Activated T-cell treated with anti-CD3 and anti-CD28 coated beads for 48 hours (primary cell): ENCODE measurements at regions not wholly inside any gene's neighbourhood (a gene's known extent, or its start where the extent isn't known, plus 50 kb on each side); places are given as distances from the start of the nearest gene placed in this dataset.

Experiments
- DNase-seq: peaks from one replicate; pipeline ENCODE4 v3.0.0-alpha.2; 2020; ENCODE audit warnings: low read depth

DNA sequence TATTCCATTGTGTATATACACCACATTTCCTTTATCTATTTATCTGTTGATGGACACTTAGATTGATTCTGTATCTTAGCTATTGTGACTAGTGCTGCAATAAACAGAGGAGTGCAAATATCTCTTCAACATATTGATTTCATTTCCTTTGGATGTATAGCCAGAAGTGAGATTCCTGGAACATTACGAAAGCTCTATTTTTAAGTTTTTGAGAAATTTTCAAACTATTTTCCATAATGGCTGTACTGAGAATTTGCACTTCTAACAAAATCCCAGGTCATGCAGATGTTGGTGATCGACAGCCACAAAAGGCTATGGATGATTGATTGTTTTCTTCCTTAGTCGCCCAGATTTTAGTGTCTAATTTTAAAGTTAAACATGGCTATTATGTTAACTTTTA, 132.7 kb upstream of the MTAP start:
- DNase-seq, result no peak

DNA sequence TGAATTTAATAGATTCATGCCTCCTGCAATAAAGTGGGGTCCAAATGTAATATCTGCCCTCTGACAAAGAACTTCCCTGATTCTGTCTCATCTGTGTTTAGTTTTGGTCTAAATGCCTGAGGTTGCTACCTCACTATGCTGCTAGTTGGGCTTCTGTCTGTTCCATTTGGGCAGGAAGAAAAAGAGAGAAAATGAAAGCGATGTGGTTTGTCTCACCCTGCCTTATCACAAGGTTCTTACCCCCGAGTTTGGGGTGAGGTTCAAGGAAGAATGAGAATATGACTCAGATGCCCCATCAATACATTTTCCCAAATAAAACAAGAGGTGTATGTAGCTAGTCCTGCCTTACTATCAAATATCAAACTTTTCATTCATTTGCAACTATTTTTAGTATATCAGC, 132.1 kb upstream of the MTAP start:
- DNase-seq, result no peak

DNA sequence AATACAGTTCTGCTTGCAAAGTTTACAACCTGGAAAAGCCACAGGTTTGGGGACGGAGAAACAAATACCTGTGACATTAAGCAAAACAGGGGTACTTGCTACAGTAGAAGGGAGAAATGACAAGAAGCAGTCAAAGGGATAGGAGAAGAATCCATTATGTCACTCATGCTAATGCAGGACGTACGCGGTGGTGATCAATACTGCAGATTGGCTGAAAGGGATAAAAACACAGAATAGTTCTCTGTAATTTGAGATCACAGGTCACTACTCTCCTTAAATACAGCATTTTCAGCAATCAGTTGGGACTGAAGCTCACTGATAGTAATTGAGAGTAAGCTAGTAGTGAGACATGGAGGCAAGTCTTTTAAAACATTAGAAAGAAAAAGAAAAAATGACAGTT, 130.3 kb upstream of the MTAP start:
- DNase-seq, result no peak

DNA sequence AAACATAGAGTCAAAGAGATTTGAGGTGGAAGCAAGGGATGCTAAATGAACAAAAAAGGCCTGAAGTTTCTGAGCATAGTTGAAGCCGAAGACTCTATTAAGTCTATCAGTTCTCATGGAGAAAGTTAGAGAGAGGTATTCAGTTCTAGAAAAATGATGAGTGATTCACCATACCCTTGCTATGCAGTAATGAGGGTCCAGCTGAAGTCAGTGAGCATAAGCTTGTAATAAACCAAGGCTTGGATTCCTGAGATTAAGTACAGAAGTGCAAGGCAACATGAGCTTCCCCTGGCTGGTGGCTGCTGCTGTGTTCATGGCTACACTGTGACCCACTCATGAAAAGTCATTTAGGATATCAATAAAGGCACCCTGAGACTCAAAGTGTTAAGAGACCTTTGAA, 129.7 kb upstream of the MTAP start:
- no peak for DNase-seq

DNA sequence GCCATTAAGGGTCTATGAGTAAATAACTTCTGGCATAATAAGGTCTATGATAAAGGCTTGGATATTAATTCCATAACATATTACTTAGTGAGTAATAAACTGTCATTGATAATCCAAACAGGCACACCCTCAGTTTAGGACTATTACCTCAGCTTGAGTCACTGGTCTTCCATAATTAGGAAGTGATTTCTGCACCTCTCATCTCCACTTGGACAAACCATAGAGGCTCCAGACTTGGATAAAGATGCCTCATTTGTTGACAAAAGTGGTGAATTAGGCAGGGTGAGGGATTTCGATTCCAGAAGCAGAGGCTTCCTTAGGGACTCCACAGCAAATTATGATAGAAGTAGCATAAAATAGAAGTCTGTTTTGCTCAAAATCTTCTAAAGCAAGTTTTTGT, 127.5 kb upstream of the MTAP start:
- DNase-seq, result no peak

DNA sequence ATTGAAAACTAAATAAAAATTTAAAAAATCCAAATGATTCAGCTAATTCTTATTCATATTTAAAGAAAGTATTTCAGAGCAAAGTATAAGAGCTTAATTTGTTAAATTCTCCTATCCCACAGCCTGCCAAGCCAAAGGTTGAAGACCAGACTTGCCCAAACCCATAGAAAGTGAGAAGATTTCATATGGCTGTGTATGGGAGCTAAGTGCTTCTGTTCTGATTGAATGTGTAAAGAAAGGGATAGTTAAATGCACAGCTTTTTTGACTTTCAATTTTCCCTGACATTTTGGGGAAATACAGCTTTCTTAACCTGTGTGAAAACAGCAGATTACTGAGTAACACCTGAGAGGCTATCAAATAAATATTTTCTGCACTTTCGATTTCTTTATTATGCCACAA, 125.0 kb upstream of the MTAP start:
- no peak for DNase-seq

DNA sequence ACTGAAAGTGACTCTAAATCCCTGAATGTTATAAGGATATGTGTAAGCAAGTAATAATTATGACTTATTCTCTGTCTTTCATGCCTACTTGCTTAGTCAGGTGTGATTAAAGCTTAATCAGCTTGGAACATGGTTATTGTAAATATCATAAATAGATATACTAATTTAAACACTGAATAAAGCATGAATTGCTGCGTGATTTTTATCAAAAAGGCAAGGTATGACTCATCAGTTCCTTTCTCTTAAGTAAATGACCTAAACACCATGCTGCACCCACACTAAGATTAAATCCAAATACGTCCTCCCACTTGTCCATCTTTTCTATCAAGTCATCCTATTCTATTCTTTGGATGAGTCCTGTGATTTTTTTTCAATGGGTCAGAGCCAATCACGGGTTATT, 124.6 kb upstream of the MTAP start:
- no peak for DNase-seq

GRCh38 chr9:21679432-21679831, 123.0 kb upstream of the MTAP start:
- no peak for DNase-seq

GRCh38 chr9:21680590-21680989, 121.8 kb upstream of the MTAP start:
- no peak for DNase-seq

GRCh38 chr9:21681641-21682040, 120.8 kb upstream of the MTAP start:
- no peak for DNase-seq

DNA sequence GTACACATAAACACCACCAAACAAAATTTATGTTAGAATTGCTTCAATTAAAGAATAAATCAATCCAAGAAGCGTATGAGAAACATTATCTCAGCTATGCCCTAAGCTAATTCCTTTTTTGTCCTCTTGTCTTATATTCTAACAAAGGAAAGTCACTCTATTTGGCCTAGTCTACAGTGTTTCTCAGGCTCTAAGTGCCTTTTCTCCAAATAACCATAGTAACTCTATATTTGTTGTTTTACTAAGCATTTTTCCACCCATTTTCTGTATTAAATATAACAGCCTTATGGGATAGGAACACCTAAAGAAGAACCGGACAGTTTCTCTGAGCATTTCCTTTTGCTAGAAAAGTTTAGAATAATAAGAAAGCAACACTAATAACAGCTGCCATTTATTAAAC, 120.1 kb upstream of the MTAP start:
- no peak for DNase-seq

DNA sequence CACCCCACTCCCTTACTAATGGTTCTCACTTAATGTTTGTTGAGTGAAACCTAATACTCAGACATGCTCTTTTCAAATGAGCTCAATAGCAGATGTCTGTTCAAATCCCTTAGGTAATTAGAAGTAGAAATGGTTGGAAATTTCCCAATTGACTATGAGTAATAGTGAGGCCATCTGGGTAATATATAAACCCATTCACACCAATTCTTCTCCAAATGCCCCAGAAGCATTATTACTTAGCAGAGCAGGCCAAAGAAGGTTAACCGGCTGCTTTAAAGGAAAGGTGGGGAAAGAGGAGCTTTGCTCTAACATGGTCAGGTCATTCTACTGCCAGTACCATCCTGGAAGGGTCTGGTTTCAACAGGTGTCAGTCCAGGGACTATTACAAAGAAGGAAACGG, 119.5 kb upstream of the MTAP start:
- no peak for DNase-seq

DNA sequence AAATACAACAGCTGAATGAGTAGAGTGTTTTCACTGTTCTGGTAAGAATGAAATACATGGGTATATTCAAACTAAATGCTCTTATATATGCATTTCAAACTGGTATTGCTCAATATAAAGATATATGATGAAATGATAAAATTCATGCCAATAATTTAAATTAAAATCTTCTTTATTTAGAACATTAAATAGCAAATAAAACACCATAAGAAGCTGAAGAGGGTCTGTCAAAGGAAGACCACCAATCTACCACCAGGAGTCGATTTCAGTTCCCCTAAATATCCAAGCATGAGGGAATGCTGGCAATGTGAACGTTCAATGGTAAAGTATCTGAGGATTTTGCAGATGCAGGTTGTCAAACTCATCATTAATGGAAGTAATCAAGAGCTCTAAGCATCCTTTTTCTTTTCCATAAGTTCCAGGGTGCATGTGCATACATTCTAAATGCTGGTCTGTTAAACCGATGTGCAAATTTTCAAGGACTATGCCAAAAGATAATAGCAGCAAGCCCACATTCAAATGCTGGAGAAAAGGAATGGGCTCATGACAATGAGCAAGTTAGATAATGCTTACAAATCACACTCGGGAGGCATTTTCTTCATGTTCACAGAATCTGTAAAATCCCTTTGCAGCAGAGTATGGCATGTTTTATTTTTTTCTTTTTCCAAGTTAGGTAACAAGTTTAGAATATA, 118.8 kb upstream of the MTAP start:
- no peak for DNase-seq

GRCh38 chr9:21684231-21684630, 118.2 kb upstream of the MTAP start:
- no peak for DNase-seq

GRCh38 chr9:21684831-21685362, 117.5 kb upstream of the MTAP start:
- DNase-seq, result peak; percentile 38

GRCh38 chr9:21685502-21685901, 116.9 kb upstream of the MTAP start:
- no peak for DNase-seq

GRCh38 chr9:21686738-21687137, 115.7 kb upstream of the MTAP start:
- no peak for DNase-seq

DNA sequence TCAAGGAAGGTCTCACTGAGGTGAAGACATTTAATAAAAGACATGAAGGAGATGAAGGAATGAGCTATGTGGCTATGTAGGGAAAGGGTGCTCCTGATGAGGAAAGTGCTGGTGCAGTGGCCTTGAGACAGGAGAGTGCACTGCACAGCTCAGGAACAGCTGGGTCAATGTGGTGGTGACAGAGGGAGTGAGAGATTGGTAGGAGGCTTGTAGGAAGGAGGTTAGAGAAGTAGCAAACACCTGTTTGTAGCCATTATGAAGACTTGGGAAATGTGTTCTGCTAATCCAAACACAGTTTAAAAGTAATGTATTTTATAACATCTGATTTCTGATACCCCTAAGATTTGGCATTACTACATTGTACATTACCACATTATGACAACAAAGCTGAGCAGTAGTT, 115.1 kb upstream of the MTAP start:
- DNase-seq, result no peak

DNA sequence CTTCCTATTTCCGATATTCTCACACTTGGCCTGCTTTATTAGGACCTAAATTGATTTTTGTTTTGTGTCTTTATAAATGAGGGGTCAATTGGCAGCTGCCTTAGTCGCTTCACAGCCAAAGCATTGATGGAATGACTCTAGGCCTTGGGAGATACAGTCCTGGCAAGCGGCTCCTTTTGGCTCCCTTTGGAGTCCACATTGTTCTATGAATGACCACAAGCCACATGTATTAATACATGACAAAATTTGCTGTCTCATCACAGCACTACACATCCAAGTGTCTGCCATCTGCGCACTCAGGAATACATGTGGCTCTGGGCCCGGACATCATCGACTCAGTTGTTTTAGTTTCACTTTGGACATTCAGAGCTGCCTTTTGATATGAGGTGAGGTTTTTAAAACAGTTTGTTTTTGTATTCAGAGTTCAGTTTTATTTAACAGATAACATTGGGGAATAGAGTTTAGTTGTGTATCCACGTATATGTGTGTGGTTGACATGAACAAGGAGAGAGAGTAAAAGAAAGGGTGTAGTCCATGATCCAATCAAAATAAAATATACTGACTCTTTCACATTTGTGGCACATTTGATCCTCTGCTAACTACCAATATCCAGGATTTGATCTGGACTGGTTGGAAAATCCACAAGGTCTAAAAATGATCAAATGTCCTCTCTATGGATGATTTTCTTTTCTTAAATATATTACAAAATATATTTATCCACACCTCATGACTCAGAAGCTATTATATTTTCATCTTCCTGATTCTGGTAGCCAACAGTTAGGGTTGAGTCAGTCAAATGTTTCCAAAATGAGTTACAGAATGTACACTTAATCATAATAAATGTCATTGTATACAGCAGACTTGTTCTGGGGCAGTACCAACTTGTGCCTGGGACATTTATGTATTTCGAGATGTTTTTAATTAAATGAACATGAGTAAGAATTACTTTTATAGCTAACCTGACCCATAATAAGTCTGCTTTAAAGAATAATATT, 114.0 kb upstream of the MTAP start:
- DNase-seq, result no peak

DNA sequence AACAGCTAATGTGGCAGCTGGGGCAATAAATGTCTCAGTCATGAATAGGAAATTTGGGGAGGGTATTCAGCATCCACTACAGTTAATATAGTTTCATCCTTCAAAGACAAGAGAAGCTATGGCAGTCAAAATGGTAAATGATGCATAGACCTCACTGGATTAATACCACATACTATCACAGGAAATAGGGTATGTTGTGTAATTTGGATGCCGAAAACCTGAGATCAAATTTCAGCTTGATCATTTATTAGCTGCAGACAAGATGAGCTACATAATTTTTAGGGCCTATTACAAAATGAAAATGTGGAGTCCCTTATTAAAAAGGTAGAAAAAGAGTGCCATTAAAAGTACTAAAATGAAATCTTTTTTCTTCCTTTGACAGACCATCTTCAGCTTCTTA, 112.6 kb upstream of the MTAP start:
- DNase-seq, result no peak

DNA sequence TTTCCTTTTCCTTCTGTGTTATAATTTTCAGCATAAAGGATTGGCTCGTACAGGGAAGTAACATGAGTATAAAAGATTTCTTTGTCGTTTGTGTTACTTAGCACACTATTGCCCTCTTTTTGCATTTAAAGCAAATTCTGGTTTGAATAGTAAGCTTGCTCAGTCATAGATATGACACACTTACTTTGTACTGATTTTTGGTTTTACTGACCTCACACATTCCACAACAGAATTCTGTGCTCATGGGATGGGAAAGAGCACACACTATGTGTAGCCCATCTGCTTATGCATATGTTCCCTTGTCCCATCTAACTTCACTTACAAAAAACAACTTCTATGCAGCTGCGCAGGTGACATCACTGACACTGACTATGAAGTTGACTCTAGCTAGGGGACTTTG, 111.9 kb upstream of the MTAP start:
- no peak for DNase-seq

GRCh38 chr9:21692390-21692789, 110.0 kb upstream of the MTAP start:
- no peak for DNase-seq

- no peak for DNase-seq
Observed at GRCh38 chr9:21694424-21694823, 108.0 kb upstream of the MTAP start.
